HG02678 (cell line): ENCODE measurements at regions not wholly inside any gene's neighbourhood (a gene's known extent, or its start where the extent isn't known, plus 50 kb on each side); places are given as distances from the start of the nearest gene placed in this dataset.
A peak's percentile ranks its signal among the peaks of the same experiment; 100 is the strongest.
"Not testable (repeated sequence)": the region's sequence is repeated elsewhere in the genome, so short reads cannot be mapped to it uniquely, and the experiment has no call there.

Source experiments
- ATAC-seq: cut with Tn5 transposase; IDR thresholded peaks from one replicate; pipeline ENCODE4 v1.9.1; 2021; ENCODE audit warnings: mild to moderate bottlenecking, moderate library complexity; ENCODE audit not compliant: unreplicated experiment

DNA sequence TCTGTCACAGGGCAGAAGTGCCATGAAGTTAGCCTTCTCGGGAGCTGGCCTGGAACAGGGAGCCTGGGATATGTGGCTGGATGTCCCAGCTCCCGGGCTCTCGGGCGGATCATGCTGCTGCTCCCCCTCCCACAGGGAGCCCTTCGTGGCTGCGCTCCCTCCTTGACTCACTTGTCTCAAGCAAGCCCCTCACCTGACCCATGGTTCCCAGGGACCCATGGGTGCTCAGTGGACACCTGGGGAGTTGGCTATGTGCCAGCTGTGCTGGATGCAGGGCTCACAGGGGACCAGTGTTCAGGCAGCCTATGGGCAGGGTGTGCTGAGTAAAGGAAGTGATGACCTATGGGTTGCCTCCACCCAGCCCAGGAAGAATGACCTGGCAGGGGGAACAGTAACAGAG, 213.1 kb upstream of the SGCG start:
- ATAC-seq: no peak

DNA sequence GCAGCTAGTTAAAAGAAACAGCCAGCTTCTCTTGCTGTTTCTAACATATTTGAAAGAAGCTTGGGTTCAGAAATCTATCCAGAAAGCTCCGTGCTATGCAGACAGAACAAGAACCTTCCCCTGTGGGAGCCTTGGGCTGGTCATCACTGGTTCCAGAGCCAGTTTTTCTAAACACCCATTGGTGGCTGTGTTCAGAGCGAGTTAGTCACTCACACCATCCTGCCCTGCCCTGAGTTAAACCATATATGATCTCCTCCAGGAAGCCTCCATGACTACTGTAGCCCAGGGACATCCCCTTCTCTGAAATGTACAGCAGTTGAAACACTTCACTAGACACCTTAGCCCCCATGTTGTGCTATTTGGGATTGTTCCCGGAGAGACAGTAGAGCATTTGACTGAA, 200.8 kb upstream of the SGCG start:
- ATAC-seq: no peak

DNA sequence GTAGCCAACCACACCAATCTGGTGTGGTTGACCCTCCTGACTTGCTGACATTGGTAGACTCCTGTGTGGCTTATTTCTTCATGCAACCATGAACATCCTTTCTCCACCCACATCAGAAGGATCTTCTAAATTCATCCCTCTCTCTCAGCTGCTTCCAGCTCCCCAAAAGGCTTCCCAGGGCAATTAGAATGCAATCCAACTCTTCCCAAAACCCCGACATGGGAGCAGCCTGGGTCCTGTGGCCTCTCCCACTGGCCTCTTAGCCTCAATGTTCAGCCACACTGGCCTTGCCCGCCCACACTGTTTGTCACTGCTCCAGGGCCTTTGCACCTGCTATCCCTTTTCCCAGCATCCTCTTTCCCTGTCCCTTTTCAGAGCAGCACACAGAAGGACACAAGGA, 199.8 kb upstream of the SGCG start:
- ATAC-seq: no peak

DNA sequence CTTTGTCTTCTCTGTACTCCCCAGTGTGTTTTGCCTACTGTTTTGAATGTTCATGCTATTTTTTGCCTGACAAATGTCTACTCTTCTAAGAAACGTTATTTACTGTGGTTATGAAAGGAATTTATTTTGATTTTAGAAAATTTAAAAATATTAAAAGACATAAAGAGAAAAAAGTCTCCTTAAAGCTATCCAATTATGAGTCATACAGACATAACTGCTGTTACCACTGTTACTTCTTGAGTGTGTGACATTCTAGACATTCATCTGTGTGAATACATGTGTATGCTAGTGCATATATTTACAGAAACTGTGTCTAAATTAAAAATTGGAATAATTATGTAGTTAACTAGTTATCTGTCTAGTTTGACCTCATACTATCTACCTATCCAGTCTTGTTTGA, 187.6 kb upstream of the SGCG start:
- no peak for ATAC-seq

DNA sequence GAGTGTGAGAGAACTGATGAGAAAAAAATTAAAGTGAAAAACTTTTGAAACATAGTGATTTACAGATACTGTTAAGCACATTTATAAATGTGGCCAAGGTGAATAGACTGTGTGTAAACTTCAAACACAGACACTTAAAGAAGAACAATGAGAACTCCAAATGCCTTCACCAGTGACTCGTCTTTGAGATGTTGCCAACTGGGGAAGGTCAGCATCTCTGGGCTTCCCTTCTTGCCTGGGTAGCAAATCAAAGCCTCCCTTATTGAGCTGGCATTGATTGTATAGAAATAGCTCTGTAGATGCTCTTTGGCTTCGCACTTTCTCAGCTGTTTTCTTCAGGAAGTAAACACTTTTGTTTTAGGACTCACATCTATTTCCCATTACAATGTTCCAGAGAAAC, 177.3 kb upstream of the SGCG start:
- no peak for ATAC-seq

DNA sequence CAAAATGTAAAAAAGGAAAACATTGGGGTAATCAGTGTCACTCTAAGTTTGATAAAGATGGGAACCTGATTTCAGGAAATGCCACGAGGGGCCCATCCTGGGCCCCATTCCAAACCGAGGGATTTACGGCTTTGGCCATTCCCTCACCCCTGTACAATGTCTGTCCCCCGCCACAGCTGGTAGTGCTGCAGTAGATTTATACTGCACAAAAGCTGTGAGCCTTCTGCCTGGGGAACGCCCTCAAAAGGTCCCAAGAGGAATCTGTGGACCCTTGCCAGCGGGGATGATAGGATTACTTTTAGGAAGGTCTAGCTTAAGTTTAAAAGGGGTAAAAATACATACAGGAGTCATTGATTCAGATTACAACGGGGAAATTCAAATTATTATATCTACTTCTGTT, 173.4 kb upstream of the SGCG start:
- ATAC-seq: no peak

DNA sequence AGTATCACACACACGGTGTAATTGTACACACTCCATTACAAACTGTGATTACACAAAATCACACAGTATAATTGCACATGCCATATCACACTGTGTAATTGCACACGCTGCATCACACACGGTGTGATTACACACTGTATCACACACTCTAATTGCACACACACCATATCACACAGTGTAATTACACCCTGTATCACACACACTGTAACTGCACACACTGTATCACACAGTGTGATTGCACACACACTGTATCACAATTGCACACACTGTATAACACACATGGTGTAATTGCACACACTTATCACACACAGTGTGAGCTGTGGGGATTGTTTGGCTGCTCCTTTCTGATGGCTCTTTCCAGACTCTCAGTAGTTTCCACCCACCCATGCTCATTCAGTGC, 162.6 kb upstream of the SGCG start:
- ATAC-seq: no peak

DNA sequence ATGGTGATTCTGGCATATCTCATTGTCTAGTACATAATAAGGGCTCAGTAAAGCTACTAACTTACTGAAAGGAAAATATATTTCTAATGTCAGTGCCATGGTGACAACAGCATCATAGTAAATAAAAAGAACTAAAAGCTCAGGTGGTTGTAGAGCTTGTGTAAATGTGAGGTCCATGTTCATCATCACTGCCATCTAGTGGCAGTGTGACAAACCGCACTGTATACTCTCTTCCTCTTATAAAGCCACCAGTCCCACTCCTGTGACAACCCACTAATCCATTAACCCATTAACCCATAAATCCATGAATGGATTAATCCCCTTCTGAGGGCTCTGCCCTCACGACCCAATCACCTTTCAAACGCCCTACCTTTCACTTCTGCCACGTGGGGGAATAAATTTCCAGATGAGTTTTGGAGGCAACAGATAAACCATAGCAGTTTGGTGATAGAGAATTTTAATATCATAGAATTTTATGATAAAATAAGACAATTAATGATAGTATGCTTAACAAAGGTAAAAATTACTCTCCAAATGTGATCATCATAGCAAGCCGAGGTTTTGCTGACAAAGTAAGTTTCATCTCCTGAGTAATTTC, 160.4 kb upstream of the SGCG start:
- peak; percentile 96 for ATAC-seq

DNA sequence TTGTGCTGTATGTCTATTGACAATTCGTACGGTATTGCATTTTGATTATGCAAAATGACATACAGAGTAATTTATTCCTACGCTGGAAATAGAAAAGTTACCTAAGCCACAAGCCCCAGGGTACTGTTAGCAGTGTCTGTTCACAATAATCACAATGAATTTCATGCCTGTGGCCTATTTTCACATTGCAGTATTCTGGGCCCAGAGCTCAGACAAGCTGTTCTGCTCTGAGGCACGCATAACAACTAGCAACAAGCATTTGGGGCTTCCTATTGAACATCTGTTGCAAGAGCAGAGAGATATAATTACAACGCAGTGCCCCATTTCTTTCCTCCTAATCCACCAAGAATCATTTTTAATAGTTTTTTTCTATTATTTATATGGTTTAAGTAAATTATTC, 158.9 kb upstream of the SGCG start:
- ATAC-seq: no peak

DNA sequence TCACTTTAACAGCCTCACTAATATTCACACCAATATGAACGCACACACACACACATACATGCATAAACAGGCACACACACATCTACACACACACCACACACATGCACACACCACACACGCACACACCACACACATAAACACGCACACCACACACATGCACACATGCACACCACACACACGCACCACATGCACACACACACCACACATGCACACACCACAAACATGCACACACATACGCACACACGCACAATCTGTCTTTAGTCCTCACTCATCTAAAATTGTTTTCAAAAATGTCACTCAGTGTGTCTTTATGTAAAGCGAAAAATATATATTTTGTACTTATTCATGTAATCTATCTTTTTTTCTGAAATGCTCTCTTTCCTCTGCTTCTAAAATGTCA, 158.1 kb upstream of the SGCG start:
- no peak for ATAC-seq

DNA sequence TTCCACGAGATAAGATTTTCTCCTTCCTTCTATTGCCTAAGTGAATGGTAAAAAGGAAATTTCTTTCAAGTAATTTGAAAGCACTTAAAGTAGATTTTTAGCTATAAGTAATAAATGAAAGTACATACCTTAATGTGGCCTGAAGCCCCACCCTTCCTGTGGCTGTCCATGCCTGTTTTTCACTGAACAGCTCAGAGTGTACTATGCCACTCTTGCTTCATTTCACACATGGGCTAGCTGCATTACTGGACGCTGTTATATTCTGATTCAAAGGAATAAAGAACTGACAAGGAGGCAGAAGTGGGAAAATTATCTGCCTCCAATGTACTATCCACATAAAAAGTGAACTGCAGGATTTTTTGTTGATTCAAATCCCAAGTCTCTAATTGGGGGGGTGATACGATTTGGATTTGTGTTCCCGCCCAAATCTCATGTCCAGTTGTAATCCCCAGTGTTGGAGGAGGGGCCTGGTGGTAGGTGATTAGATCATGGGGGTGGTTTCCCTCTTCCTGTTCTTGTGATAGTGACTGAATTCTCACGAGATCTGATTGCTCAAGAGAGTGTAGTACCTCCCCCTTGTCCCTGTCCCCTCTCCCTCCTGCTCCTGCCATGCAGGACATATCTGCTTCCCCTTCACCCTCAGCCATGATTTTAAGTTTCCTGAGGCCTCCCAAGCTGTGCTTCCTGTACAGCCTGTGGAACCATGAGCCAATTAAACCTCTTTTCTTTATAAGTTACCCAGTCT, 154.7 kb upstream of the SGCG start:
- ATAC-seq: no peak

DNA sequence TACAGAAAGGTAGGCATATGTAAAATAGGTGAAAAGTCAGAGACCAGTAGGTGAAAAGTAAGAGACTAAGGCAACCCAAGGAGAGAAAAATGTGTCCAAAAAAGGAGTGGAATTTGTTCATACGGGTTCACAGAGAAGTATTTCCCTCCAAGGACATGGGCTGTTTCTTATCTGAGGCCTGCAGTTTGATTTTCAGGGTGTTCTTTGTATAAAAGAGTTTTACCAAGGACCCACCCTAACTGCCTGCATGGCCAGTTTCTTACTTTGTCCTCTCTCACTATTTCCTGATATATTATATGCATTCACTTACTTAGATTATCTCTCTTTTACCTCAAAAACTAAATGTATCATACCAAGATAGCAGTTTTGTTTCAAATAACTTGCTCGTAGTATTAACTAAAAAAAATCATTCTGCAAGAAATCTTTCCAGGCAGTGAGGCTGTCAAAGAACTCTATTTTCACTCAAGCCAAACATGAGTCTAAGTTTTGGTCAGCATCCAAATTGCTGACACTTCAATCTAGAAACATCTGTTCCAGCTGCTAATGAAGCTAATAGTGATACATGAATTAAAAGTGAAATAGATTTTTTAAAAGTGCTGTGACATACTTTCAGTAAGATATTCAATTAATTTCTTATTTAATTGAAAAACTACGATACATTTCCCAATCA, 141.4 kb upstream of the SGCG start:
- no peak for ATAC-seq

DNA sequence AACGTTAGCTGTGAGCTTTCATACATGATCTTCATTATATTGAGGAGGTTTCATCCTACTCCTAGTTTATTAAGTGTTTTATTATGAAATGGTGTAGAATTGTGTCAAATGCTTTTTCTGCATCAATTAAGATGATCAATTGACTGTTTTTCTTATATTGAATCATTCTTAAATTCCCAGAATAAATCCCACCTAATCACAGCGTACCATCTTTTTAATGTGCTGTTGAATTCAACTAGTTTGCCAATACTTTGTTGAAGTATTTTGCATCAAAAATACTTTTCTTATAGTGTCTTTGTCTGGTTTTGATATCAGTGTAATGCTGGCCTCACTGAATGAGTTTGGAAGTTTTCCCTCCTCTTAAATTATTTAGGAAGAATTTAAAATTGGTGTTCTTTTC, 138.6 kb upstream of the SGCG start:
- ATAC-seq: no peak

DNA sequence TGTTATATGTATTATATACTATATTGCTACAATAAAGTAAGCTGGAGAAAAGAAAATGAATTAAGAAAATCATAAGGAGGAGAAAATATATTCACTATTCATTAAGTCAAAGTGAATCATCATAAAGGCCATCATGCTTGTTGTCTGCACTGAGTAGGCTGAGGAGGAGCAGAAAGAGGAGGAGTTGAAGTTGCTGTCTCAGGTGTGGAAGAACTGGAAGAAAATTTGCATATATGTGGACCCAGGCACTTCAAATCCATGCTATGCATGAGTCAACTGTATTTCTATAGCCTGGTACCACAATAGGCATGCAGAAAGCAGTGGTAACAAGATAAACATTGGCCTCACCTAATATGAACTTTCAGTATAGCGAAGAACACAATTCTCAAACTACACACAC, 135.9 kb upstream of the SGCG start:
- no peak for ATAC-seq

DNA sequence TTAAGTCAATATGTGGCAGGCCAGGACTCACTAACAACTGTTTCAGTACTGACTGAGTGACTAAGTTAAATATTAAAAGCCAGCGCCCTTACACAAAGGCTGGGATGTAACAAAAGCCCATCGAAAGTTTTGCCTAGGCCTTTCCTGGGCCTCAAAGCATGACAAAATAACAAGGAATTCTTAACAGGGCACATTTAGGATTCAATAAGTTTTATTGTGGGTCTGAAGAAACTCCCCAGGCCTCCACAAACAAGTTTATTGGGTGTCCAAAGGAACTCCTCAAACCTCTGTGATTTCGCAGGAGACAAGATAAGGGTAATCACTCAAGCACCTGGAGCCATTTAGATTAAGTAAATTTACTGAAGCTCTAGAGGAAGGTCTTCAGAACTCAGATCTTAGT, 130.7 kb upstream of the SGCG start:
- ATAC-seq: no peak

DNA sequence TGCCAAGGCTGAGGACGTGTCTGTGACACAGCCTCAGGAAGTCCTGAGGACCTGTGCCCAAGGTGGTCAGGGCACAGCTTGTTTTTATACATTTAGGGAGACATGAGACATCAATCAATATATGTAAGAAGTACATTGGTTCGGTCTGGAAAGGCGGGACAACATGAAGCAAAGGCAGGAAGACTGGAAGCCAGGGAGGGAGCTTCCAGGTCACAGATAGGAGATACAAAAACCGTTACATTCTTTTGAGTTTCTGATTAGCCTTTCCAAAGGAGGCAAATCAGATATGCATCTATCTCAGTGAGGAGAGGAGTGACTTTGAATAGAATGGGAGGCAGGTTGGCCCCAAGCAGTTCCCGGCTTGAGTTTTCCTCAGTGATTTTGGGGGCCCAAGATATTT, 127.1 kb upstream of the SGCG start:
- ATAC-seq: not testable (repeated sequence)

DNA sequence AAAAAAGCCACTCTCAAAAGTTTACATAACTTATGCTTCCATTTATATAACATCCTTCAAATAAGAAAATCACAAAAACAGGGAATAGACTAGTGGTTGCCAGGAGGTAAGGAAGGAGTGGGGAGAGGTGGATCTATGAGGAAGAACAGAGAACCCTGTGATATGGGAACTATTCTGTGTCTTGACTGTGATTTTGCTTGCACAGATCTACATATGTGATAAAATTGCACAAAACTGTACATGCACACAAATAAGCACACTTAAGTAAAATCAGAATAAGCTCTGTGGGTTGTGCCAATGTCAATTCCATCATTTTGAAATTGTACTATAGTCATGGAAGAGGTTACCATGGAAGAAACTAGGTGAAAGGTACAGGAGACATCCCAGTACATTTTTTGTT, 121.6 kb upstream of the SGCG start:
- ATAC-seq: no peak

DNA sequence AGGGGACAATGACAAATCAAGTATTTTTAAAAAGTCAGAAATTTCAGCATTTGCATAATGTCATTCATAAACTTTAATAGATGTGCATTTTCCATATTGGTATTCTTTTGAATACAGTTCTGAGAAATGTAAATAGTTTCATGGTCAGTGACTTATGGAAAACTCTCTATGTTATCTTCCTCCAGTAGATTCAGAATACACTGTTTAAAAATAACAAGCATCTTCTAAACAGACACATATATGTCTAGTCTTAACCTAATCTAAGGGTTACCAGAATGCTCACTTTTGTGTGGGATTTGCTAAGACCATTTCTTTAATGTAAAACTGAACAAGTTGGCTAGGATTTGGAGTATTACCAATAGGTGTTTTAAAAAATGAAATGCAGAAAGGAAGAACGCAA, 119.8 kb upstream of the SGCG start:
- no peak for ATAC-seq

DNA sequence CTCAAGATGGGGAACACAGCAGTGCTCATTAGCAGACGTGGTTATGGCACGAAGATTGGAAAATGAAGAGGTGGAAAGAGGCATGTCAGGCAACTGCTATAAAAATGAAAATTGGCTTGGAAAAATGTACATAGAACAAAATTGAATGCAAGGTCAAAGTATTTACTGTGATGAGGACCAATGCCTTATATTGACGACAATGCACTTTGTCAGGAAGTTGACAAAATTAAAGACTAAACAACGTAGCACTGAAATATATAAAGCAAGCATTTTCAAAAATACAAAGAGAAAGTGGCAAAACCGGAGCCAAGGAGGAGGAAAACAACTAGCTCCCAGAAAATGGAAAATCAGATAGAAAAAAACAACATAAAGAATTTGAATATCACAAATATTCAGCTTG, 113.7 kb upstream of the SGCG start:
- ATAC-seq: no peak

DNA sequence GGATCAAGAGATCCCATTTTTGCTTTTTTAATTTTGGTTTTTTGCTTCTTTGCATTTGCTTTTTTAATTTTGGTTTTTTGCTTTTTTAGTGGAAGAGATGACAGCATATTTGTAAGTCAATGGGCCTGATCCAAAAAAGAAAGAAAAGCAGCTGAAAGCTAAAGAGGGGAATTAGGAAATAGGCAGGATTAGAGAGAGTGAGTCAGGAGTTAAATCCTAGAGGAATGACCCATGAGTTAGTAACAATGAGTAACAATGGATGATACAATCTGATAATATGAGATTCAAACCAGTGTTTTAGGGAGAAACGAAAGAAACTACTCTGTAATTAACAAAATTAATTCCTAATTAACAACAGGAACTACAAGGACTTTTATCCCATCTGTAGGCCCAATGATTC, 111.2 kb upstream of the SGCG start:
- no peak for ATAC-seq

DNA sequence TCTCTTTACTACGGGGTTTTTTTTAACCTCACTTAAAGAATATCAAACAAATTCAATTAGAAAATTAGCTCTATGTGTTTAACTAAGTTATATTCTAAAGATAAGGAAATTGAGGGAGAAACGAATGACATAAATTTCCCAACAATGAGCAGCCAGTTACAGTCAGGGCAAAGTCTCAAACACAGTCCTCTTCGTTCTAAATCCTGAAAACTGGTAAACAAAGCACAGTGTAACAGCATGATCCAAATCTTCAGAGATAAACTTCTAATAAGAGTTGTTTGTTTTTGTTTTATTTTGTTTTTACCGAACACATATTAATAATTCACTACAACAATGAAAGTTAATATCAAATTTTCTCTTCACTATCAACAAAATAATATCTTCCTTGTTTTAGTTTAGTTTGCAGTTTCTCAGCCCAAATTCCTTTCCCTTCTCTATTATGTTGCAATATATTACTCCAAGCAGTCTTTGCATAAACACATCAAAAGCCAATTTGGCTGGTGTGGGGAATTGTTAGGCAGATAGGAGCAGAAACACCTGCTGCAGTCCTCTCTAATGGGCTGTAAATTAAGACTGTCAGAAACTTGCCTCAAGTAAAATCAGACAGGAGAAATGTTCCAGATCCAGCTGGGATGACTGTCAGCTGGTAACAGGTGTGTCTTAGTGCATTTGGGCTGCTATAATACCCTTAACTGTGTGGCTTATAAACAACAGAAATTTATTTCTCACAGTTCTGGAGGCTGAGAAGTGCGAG, 106.5 kb upstream of the SGCG start:
- no peak for ATAC-seq

DNA sequence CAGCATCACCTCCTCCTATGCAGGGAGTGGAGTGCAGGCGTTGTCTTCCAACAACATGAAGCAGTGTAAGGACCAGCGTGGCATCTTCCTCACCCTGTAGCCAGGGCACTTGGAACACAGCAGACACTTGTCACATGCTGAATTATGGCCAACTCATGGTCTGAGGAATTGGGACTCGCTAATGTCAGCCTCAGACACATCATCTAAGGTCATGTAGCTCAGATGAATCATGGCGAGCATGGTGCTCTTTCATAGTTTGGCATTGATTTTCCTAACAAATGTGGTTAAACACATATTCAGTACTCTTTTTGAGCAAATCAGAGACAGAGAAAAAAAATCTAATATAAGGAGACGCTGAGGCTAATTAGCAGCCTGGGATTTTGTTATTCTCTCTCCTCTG, 99.6 kb upstream of the SGCG start:
- no peak for ATAC-seq
